SK-N-MC (cell line): ENCODE measurements at regions not wholly inside any gene's neighbourhood (a gene's known extent, or its start where the extent isn't known, plus 50 kb on each side); places are given as distances from the start of the nearest gene placed in this dataset.
A peak's percentile ranks its signal among the peaks of the same experiment; 100 is the strongest.
"Not testable (repeated sequence)": the region's sequence is repeated elsewhere in the genome, so short reads cannot be mapped to it uniquely, and the experiment has no call there.

Experiments used
- DNase-seq: peaks from one replicate; pipeline ENCODE4 v3.0.0-alpha.2; 2011; ENCODE audit warnings: low read depth, low spot score
- H3K27ac ChIP-seq: fragments of 200-600 bp; sonication (generic); 2 replicates; pipeline ENCODE4 v1.5.1; 2016; ENCODE audit warnings: mixed run types
- H3K36me3 ChIP-seq: fragments of 200-600 bp; sonication (generic); 2 replicates; pipeline ENCODE4 v1.6.1; 2017; ENCODE audit warnings: antibody characterized with exemption, low read length, mixed read lengths; ENCODE audit not compliant: insufficient read depth
- H3K4me3 ChIP-seq: fragments of 200-600 bp; sonication (generic); 2 replicates; pipeline ENCODE4 v1.5.1; 2016
- H3K9ac ChIP-seq: fragments of 200-600 bp; sonication (generic); 2 replicates; pipeline ENCODE4 v1.8.0; 2017; ENCODE audit warnings: mixed run types, mixed read lengths; ENCODE audit not compliant: insufficient read length
- H3K9me3 ChIP-seq: fragments of 200-600 bp; sonication (generic); 2 replicates; pipeline ENCODE4 v1.6.1; 2017; ENCODE audit warnings: low read depth, mild to moderate bottlenecking, antibody characterized with exemption, low read length, moderate library complexity, mixed read lengths
- EZH2 ChIP-seq: fragments of 200-600 bp; sonication (generic); IDR thresholded peaks from one replicate; pipeline ENCODE4 v1.6.1; 2017; ENCODE audit warnings: antibody characterized with exemption
- FOXP2 ChIP-seq: optimal IDR thresholded peaks from 2 replicates; pipeline ENCODE3; 2011; ENCODE audit warnings: mild to moderate bottlenecking, moderate library complexity; ENCODE audit not compliant: insufficient read depth; ENCODE audit errors: extremely low read length, control extremely low read depth
- POLR2AphosphoS5 ChIP-seq: IDR thresholded peaks from 2 replicates; pipeline ENCODE4 v1.6.1; 2012; ENCODE audit warnings: mild to moderate bottlenecking, low read depth, low read length, borderline replicate concordance

DNA sequence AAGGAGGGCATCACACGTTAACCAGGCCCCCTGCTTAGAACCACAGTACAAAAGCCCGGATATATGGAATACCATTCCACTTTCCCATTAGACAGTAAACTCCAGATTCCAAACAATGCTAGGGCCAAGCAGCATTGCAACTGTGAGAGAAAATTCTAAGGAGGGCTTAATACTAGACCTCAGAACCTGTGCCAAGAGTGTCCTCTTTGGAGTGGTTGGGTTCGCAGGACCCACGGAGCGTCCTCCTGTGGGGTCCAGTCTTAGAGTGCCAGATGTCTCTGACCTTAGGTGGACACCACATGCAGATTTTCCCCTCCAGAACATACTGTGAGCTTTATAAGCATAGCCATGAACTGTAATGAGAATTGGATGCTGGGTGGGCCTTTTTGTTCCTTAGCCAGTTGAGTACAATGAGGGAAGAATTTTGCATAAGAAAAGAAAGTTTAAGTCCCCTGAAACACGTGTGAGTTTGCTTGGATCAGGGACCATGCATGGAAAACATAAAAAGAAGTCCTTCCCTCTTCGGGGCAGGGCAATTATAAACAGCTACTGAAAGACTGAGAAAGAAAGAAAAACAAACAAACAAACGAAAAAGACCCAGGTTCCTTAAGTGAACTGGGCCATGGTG lies 325.7 kb downstream of the NEK10 start:
- no peak for DNase-seq
- Histone ChIP-seq H3K27ac (no peak overlapping the region), H3K36me3 (no peaks in the 10 kb centered on the region), H3K9me3 (no peaks in the 10 kb centered on the region), H3K4me3 (no peak overlapping the region), H3K9ac (no peak overlapping the region)
- TF ChIP-seq FOXP2 (no peak), POLR2AphosphoS5 (no peak)

DNA sequence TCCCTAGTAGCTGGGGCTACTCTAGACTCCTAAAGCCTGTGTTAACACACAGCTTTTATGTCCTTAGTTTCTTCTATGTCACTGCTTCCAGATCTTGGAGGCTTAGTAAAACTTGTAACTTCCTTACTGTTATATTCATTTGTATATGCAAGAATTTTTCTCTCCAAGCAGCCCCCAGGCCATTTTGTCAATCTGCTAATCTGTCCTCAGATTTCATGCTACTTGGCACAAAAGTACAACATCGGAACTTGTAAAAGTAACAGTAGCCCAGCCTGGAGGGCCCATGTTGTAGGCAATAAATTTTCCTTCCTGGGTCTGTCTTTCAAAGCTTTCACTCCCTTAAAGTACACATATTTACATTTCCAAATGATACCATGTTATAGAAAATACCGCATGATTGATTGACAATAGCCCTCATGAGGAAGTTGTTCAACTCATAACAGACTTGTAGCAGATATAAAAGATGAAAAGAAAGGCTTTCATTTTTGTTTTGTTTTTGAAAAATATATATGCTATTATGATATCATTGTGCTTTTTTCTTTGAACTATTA lies 324.2 kb downstream of the NEK10 start:
- TF ChIP-seq FOXP2 (no peak), EZH2 (no peak), POLR2AphosphoS5 (no peak)
- DNase-seq, result no peak
- Histone ChIP-seq H3K36me3 (no peaks in the 10 kb centered on the region), H3K9ac (no peak overlapping the region), H3K9me3 (no peaks in the 10 kb centered on the region), H3K27ac (no peak overlapping the region), H3K4me3 (no peak overlapping the region)

DNA sequence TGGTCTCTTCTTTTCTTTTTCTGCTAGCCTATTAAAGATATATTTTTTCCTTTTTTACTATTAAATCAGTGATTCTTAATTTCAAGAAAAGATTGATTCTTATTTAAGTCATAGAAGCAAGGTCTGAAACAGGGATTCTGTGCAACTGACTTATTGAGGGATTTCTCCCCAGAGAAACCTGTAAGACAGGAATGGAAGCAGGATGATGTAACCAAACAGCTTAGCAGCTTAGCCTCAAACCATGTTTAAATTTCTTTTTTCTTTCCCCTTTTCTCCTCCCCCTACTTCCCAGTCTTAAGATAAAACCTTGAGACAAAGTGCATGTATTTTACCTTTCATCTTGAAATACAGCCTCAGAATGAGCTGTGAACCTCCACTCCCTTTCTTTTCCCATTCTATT lies 322.8 kb downstream of the NEK10 start:
- TF ChIP-seq POLR2AphosphoS5, result no peak
- no peak for TF ChIP-seq EZH2
- TF ChIP-seq FOXP2, result no peak
- H3K27ac ChIP-seq, result no peak overlapping the region
- H3K4me3 ChIP-seq, result no peak overlapping the region
- no peak overlapping the region for H3K9ac ChIP-seq
- no peaks in the 10 kb centered on the region for H3K36me3 ChIP-seq
- no peaks in the 10 kb centered on the region for H3K9me3 ChIP-seq
- no peak for DNase-seq

DNA sequence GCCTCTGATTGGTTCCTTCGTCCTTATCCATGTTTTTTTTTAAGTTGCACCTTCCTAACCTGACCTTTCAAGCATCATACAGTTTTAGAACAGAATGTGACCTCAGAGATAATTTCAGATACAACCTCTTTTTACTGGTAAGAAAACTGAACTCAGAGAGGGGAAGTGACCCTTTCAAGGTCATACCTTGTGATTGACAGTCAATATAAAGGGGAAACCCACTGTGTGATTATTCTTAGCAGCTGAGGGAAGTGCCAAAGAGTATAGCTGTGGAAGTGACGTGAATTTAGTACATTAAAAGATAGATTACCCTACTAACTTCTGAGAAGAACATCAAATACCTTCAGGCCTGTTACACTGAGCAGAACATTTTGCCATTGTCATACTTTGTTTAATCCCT lies 319.4 kb downstream of the NEK10 start:
- Histone ChIP-seq H3K9me3 (no peaks in the 10 kb centered on the region), H3K4me3 (no peak overlapping the region), H3K27ac (no peak overlapping the region), H3K36me3 (no peaks in the 10 kb centered on the region), H3K9ac (no peak overlapping the region)
- DNase-seq, result no peak
- TF ChIP-seq EZH2, result no peak

DNA sequence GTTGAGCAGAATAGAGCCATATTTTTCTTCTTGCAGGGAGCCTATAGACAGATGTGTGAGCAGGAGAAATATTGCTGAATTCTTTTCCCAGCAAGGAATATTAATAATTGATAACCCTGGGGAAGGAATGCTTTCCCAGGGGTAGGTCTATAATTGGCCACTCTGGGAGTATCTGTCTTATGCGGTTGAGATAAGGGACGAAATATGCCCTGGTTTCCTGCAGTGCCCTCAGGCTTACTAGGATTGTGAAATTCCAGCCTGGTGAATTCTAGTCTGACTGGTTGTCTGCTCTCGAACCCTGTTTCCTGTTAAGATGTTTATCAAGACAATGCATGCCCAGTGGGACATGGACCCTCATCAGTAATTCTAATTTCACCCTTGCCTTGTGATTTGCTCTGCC lies 317.7 kb downstream of the NEK10 start:
- H3K36me3 ChIP-seq, H3K27ac ChIP-seq, H3K9me3 ChIP-seq, H3K9ac ChIP-seq, H3K4me3 ChIP-seq: not testable (repeated sequence)
- peak; percentile 6 for DNase-seq

DNA sequence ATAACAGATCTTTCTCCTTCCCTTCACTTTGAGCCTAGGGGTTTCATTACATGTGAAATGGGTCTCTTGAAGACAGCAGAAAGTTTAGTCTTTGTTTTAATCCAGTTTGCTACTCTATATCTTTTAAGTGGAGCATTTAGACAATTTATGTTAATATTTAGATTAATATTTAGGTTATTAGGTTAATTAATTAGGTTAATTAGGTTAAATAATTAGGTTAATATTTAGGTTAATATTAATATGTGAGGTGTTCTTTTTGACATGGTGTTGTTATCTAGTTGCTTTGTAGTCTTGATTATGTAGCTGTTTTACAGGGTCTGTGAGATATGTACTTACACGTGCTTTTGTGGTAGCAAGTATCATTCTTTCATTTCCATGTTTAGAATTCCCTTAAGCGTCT lies 312.9 kb downstream of the NEK10 start:
- no peak overlapping the region for H3K4me3 ChIP-seq
- no peaks in the 10 kb centered on the region for H3K36me3 ChIP-seq
- H3K27ac ChIP-seq, result no peak overlapping the region
- no peak for DNase-seq
- TF ChIP-seq FOXP2 (no peak), POLR2AphosphoS5 (no peak), EZH2 (no peak)
- H3K9ac ChIP-seq, result no peak overlapping the region
- no peaks in the 10 kb centered on the region for H3K9me3 ChIP-seq

DNA sequence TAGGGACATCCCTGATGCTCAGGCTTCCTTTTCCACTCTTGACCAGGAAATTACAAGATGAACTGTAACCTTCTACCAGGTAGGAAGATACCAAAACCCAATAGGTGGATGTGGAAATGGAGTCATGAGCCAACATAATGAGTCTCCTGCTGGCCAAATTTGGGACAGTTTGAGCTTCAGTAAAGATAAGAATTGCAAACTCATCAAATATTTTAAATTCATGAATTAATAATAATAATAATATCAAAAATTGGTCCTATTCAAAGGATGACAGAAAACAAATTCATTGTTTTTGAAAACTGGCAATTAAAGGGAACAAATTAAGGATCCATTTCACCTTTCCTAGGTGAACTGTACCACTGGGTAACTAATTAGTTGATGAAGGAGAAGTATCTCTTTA lies 309.7 kb downstream of the NEK10 start:
- H3K27ac ChIP-seq, result no peak overlapping the region
- H3K4me3 ChIP-seq, result no peak overlapping the region
- DNase-seq, result no peak
- no peak overlapping the region for H3K9ac ChIP-seq
- TF ChIP-seq EZH2 (no peak), FOXP2 (no peak), POLR2AphosphoS5 (no peak)
- H3K36me3 ChIP-seq, result no peaks in the 10 kb centered on the region
- no peaks in the 10 kb centered on the region for H3K9me3 ChIP-seq
